NCI-H146 treated with DMSO at 0.1 percent for 48 hours (cell line): ENCODE measurements at regions not wholly inside any gene's neighbourhood (a gene's known extent, or its start where the extent isn't known, plus 50 kb on each side); places are given as distances from the start of the nearest gene placed in this dataset.
"Not testable (repeated sequence)": the region's sequence is repeated elsewhere in the genome, so short reads cannot be mapped to it uniquely, and the experiment has no call there.

Experiments
- DNase-seq: peaks from one replicate; lab custom pipeline; 2025; ENCODE audit not compliant: unreplicated experiment; lab: John Stamatoyannopoulos, UW

- DNase-seq = no peak
Measured at GRCh38 chr13:34349091-34349722, 531.3 kb downstream of the RFC3 start.

GRCh38 chr13:34350671-34351070 lies 532.7 kb downstream of the RFC3 start:
- DNase-seq = no peak

DNA sequence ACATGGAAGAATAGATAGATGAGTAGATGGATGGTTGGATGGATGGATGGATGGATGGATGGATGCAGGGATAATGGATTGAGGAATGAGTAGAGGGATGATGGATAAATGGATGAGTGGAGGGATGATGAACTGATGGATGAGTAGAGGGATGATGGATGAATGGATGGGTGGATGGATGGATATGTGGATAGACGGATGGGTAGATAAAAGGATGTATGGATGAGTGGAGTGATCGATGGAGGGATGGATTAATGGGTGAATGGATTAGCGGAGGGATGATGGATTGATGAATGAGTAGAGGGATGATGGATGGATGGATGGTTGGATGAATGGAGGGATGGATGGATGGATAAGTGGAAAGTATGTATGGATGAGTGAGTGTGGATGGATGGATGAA lies 533.2 kb downstream of the RFC3 start:
- DNase-seq = no peak

DNA sequence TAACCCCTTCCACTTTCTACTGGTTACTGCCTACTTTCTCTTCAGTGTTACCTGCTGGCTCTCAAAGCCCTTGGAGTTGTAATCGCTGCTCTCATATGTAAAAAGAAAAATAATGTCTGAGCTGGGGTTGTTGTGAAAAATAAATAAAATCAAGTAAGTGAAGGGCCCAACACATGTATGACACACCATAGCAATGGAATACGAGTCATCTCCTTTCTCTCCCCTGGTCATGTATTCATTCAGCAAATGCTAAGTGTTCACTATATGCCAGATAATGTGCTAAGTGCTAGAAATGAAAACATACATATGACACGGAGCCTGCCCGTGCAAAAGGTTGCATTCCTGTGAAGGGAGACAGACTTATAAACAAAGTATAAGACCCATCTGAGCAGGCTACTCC lies 535.0 kb downstream of the RFC3 start:
- DNase-seq = no peak

DNA sequence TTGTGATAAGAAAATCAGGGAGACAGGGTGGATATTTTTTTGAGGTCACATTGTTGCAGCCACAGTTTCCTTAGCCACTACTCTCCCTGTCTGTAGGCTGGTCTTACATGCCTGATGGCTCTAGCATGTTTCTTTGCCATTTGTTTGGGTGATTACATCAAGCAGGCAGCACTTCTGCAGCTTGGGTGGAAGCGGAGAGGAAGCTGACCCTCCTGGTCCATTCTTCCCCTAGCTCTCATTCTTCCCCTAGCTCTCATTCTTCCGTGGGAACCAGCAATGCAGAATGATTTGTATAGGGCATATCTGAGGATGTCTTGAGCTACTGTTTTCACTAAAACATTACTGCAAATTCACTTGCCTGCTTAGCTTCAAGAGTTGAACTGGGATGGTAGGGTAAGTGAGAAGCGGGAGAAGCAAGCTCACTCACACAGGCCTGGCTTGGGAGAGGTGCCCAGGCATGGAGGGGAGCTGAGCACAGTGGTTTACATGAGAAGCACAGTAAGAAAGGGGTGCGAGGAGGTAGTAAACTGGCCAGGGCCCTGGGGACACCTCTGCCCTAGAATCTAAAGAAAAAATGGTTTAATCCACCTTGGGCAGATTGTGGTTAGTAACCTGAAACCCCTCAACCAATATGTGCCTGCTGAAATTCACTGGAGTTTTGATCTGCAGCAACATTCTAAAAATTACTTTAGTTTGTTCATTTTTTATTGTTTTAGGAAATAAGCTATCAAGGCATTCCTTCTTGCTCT lies 538.9 kb downstream of the RFC3 start:
- DNase-seq = no peak

DNA sequence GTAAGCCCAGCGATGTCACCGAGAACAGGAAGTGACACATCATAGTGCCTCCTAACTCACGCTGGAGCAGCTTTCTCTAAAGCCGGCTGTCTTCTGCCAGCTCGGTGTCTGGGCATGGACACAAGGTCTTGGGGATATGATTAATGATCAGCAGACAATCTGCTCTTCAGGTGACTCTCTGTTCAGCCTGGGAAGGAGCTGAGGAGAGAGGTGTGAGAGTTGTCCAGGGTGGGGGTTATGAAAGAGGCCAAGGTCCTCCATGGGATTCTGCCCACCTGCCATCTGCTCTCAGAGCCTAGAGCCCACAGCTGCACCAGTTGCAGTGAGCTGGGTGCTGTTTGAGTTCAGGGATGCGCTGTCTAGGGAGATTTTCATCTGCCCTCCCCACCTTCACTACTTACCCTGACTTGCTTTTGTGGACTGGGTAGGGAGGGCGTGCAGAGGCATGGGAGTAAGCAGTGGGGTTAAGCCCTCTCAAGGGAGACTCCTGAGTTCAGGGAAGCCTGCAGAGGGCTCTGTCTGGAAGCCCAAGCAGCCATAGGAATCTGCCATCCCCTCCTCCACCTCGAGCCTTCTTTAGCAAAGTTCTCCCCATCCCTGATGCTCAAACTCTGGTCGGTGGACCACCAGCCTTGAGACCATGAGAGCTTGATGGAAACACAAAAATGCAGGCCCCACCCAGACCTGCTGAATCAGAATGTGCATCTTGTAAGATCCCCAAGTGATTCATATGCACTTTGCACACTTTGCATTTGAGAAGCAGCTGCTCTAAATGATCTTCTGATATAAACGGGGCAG lies 539.7 kb downstream of the RFC3 start:
- no peak for DNase-seq

DNA sequence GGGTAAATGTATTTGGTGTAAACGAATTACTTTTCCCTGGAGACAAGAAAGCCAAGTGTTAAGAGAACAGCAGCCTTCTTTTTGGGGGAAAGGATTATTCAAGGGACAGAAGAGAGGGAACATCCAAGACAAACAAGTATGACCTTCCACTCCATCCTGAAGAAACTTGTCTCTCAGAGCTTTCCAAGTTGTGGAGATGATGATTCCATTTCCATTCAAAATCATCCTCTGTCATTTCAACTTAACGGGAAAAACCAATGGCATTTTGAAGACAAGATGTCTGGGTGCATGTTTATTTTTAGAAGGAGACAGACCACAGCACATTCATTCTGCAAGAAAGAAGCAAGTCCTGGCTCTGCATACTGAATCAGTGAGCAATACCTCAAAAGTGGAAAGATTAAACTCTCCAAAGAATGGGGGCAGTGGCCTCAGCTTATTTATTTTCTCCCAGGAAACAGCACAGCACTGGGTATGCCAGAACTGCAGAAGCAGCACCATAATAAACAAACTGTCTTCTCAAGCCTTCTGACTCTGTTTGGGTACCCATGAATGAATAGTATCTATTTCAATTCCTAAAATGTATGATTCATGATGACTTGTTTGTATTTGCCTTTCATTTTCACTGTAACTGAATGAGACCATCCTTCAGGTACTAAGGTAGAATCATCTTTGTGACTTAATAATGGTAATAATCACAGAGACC lies 541.0 kb downstream of the RFC3 start:
- DNase-seq = no peak

GRCh38 chr13:34360702-34361101 lies 542.8 kb downstream of the RFC3 start:
- no peak for DNase-seq

- DNase-seq = no peak
Measured at GRCh38 chr13:34361560-34361959, 543.6 kb downstream of the RFC3 start.

DNA sequence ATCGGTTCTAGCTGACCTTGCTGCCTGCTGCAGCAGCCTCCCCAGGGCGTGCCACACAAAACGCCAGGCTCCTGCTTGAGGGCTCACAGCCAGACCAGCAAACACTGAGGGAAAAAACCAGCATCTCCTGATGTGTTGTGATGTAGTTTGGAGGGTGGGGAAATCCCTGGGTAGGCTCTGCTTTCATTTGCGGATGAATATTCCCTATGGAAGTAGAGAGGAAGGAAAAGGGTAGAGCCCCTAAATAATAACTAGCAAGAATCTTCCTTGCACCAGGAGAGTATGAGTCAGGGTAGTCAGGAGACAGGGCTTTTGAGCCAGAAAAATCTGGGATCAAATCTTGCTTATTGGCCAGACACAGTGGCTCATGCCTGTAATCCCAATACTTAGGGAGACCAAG lies 545.3 kb downstream of the RFC3 start:
- no peak for DNase-seq

DNA sequence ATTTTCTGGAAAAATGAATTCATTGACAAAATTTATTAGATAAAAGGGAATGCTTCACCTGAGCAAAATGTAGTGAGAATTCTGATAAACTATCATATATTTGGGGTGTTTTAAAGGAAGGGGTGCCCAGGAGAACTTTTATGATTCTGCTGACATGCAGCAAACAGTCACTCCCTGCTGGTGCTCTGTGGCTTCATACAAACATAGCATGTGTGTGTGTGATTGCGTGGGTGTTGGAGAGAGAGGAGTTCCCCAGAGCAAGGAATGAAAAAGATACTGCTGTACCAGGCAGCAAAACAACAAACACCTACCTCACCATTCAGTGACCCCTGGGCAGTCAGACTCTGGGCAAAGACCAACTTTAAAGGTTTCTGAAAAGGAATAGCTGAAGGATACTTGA lies 546.7 kb downstream of the RFC3 start:
- DNase-seq = no peak

DNA sequence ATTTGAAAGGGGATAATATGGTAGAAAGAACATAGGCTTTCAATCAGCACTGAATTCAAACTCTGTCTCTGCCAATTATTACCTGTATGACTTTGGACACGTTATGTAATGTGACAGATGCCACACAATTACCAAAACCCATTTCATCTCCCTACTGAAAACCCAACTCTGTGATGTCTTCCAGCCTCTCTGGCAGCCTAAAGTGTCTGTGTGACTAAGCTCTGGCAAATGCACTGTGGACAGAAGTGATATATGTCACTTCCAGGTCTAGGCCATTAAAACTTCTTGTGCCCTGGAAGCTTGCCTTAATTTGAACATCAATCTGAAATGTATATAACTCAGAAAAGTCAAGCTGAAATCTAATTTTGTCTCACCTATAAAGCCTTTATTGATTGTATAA lies 552.0 kb downstream of the RFC3 start:
- no peak for DNase-seq

- DNase-seq = no peak
Measured at GRCh38 chr13:34371108-34371507, 553.2 kb downstream of the RFC3 start.

DNA sequence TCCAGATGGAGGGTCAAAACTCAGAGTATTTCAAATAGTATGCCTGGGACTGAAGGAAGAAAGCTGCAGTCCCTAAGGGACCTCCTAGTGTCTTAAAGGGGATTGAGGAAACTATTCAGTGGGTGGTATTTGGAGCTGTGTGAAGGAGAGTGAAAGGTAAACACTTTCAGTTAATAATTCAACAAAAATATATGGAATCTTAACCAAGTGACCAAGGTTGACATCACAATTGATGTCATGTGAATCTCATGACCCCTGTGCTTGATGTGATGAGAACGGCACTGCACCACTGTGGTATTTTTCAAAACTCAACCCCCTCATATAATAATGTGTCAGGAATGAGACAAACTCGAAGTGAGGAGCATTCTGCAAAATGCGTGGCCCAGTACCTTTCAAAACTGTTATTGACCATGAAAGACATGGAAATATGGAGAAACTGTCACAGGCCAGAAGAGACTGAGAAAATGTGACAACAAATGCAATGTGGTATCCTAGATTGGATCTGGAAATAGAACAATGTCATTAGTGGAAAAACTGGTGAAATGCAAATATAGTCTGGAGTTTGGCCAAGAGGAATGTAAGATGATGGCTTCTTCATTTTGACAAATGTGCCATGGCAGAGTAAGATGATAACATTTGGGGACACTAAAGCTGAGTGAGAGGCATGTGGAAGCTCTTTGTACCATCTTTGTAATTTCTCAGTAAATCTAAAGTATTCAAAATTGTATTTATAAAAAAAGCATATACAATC lies 553.9 kb downstream of the RFC3 start:
- DNase-seq = no peak

DNA sequence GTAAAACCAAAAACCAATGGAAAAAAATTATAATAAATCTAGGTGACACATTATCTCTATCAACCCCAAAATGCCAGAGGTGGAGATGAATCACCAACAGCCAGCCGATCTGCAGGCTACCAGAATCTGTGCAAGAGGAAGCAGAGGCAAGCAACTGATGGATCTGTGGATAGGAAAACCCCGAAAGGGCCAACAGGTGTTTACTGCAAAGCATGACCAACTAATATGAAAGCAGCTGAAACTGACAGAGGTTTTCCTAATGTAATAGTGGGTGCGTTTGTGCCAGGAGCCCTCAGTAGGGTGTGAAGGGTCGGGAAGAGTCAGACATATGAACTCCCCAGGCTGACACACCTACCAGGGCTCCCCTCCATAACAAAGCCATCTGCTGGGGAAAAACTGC lies 554.6 kb downstream of the RFC3 start:
- no peak for DNase-seq

GRCh38 chr13:34376483-34376882 lies 558.5 kb downstream of the RFC3 start:
- DNase-seq = no peak

DNA sequence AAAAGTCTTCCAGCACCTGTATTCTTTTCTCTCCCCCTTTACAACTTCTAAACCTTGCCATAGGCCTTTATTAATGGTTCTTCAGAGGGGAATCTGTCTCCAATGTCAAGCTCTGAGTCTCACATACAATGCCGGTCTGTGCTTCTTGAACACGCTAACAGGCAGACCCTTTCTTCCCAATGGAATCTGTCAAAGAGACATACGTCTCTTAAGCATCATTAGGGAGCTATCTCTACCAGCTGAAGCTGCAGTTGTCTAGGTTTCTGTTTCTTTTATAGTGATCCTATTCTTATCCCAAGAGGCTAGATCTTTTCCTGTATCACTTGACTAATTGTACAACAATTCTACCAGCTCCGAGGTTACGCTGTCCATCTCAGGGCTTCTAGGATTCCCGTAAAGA lies 560.8 kb upstream of the NBEA start:
- no peak for DNase-seq

DNA sequence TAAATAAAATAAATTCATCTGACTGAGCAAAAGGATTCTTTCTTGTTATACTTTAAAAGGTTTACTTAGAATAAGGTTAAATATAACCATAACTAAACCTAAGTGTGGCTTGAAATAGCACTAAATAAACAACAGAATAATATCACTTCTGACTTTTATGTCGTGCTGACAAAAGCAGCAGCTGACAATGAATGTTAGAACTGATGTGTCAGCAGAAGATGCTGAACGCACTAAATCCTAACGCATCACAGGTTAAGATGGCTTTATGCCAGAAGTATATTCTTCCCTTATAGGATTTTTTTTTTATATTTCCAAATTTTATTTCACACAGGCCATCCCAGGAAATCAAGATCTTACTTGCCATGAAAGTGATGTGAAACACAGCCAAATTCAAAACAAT lies 558.3 kb upstream of the NBEA start:
- no peak for DNase-seq

- not testable (repeated sequence) for DNase-seq
Measured at GRCh38 chr13:34386229-34386628, 555.8 kb upstream of the NBEA start.

DNA sequence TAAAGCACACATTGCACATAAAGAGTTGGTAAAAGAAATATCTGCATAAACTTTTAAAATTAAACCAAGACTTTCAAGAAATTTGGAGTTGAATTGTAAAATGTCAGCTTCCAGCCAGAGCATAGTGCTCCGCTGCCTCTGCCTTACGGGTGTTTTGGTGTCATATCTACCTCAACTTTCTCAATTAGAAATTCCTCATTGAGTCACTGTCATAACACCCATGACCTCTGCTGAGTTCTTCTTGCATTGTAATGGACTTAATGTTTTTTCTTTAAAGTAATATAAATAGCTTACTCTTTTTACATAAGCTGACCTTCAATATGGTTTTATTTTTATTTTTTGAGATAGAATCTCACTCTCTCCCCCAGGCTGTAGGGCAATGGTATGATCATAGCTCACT lies 551.0 kb upstream of the NBEA start:
- no peak for DNase-seq

DNA sequence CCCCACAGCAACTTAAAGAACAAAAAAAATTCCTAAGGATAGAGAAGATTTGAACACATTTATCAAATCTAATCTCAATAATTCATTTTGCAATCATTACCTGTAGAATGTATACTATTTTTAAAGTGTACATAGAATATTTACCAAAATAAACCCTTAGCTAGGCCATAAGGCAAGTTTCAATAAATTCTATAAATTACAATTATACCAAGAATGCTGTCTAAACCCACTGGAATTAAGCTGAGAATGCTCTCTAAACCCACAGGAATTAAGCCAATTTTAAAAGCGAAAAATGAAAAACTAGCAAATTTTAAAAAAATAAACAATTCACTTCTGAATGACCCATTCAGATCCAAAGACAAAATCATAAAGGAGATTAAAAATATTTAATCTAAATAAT lies 540.4 kb upstream of the NBEA start:
- DNase-seq = no peak
